Lower leg skin (tissue), 4 donors: ENCODE measurements at regions not wholly inside any gene's neighbourhood (a gene's known extent, or its start where the extent isn't known, plus 50 kb on each side); places are given as distances from the start of the nearest gene placed in this dataset.
"Not testable (repeated sequence)": the region's sequence is repeated elsewhere in the genome, so short reads cannot be mapped to it uniquely, and the experiment has no call there.

Source experiments
- DNase-seq, 2 donors: peaks; one replicate each; pipeline ENCODE4 v3.0.0-alpha.2; 2019; ENCODE audit warnings: low spot score in 2 of 2
- H3K4me3 ChIP-seq: fragments of 200-600 bp; sonication (generic); 2 replicates; pipeline ENCODE4 v1.5.1; 2017; ENCODE audit warnings: mild to moderate bottlenecking, low read depth; ENCODE audit not compliant: poor library complexity, severe bottlenecking
- CTCF ChIP-seq, 3 donors: fragments of 450-650 bp; IDR thresholded peaks; one replicate each; pipeline ENCODE4 v1.5.1; 2016; ENCODE audit warnings: antibody characterized with exemption in 3 of 3, mild to moderate bottlenecking in 3 of 3, moderate library complexity in 2 of 3
- POLR2A ChIP-seq, 2 donors: fragments of 450-650 bp; IDR thresholded peaks; one replicate each; pipeline ENCODE4 v1.6.1; 2016 to 2017; ENCODE audit warnings: antibody characterized with exemption in 2 of 2, mild to moderate bottlenecking in 1 of 2, moderate library complexity in 1 of 2
- WGBS, 2 donors: methylation state at CpG; one replicate each; pipeline ENCODE4 v1.1.5; 2018; 5-methylcytosine and 5-hydroxymethylcytosine counted together
- intact Hi-C: fragments of 100-400 bp; cut with DNase I; formaldehyde crosslinking; loops from one replicate; pipeline ENCODE4 v1.15.0; 2023; ENCODE audit warnings: low total_unique reads

- DNase-seq, result no peak
- 22 to 24% methylated on average over 5 of the region's 5 CpGs for WGBS, 2 donors
These were observed 1795.7 kb upstream of the PIK3C3 start for GRCh38 chr18:40159141-40160017.

GRCh38 chr18:40157120-40157519, 1797.9 kb upstream of the PIK3C3 start:
- H3K4me3 ChIP-seq, result no peak overlapping the region
- TF ChIP-seq POLR2A (IDR thresholded peaks at IDR 0.05) (no peak), CTCF (IDR thresholded peaks at IDR 0.05) (no peak)
- WGBS, 2 donors, result 81 to 92% methylated on average over 7 of the region's 7 CpGs
- intact Hi-C loops, result no loop called here
- no peak for DNase-seq

More at GRCh38 chr18:40159141-40160017, 1795.7 kb upstream of the PIK3C3 start:
- TF ChIP-seq POLR2A (IDR thresholded peaks at IDR 0.05) (no peak), CTCF (IDR thresholded peaks at IDR 0.05) (no peak)
- intact Hi-C loops, result no loop called here
- no peak overlapping the region for H3K4me3 ChIP-seq

DNA sequence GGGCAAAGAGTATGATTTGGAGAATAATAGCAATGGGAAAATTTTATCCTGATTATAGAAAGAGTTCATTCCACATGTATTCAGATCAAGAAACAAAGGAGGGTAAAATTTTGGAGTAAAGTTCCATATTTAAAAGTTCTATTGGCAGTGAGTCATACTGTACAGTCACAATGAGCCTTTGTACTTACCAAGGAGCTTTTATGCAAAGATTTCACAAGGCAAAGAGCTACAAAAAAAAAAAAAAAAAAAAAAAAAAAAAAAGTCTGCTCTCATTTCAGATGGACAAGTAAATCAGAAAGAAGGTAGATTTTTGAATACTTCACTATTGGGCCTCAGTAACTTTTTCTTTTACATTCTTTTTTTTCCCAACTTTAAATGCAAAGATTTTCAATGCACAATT, 1802.2 kb upstream of the PIK3C3 start:
- H3K4me3 ChIP-seq, result no peak overlapping the region
- TF ChIP-seq POLR2A (IDR thresholded peaks at IDR 0.05) (no peak), CTCF (IDR thresholded peaks at IDR 0.05) (no peak)
- no peak for DNase-seq
- intact Hi-C loops, result no loop called here

- no peak for TF ChIP-seq POLR2A (IDR thresholded peaks at IDR 0.05)
- TF ChIP-seq CTCF (IDR thresholded peaks at IDR 0.05), result no peak
- 73 to 79% methylated on average over 4 of the region's 4 CpGs for WGBS, 2 donors
- intact Hi-C loops, result no loop called here
- H3K4me3 ChIP-seq, result no peak overlapping the region
- no peak for DNase-seq
These were observed 1806.1 kb upstream of the PIK3C3 start for GRCh38 chr18:40148960-40149359.

- 86 to 92% methylated on average over 2 of the region's 2 CpGs for WGBS, 2 donors
- intact Hi-C loops, result no loop called here
- no peak for TF ChIP-seq CTCF (IDR thresholded peaks at IDR 0.05)
- TF ChIP-seq POLR2A (IDR thresholded peaks at IDR 0.05), result no peak
- no peak for DNase-seq
- H3K4me3 ChIP-seq, result no peak overlapping the region
These were observed 1821.8 kb upstream of the PIK3C3 start for GRCh38 chr18:40133253-40133652.

DNA sequence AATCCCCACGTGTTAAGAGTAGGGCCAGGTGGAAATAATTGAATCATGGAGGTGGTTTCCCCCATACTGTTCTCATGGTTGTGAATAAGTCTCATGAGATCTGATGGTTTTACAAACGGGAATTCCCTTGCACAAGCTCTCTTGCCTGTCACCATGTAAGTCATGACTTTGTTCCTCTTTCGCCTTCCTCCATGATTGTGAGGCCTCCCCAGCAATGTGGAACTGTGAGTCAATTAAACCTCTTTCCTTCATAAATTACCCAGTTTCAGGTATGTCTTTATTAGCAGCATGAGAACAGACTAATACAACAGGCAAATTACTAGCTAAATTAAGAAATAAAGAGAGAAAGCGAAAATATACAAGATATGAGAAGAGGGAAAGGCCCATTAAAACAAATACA, 1822.6 kb upstream of the PIK3C3 start:
- H3K4me3 ChIP-seq, DNase-seq, intact Hi-C loops: not testable (repeated sequence)
- 80 to 85% methylated on average over 4 of the region's 4 CpGs for WGBS, 2 donors
